H9 (cell line): ENCODE measurements at regions not wholly inside any gene's neighbourhood (a gene's known extent, or its start where the extent isn't known, plus 50 kb on each side); places are given as distances from the start of the nearest gene placed in this dataset.

Source experiments
- DNase-seq: peaks from one replicate; pipeline ENCODE4 v3.0.0-alpha.2; 2017
- H2AFZ ChIP-seq: one replicate; pipeline ENCODE4 v1.6.1; 2013; ENCODE audit warnings: mild to moderate bottlenecking, low read length, control low read depth, moderate library complexity
- H2AK5ac ChIP-seq: 2 replicates; pipeline ENCODE4 v1.6.1; 2013; ENCODE audit warnings: low read length, control low read depth, mixed read lengths; ENCODE audit not compliant: insufficient read length
- H2BK120ac ChIP-seq: one replicate; pipeline ENCODE4 v1.6.1; 2013; ENCODE audit warnings: low read depth, mild to moderate bottlenecking, low read length, control low read depth, inconsistent platforms; ENCODE audit not compliant: poor library complexity, severe bottlenecking
- H2BK12ac ChIP-seq: 2 replicates; pipeline ENCODE4 v1.6.1; 2013; ENCODE audit warnings: low read length, control low read depth, mixed read lengths, low read depth; ENCODE audit not compliant: insufficient read length
- H2BK15ac ChIP-seq: 2 replicates; pipeline ENCODE4 v1.6.1; 2013; ENCODE audit warnings: low read depth, low read length, control low read depth
- H2BK20ac ChIP-seq: one replicate; pipeline ENCODE4 v1.6.1; 2013; ENCODE audit warnings: low read depth, mild to moderate bottlenecking, low read length, control low read depth, inconsistent platforms; ENCODE audit not compliant: poor library complexity, severe bottlenecking
- H2BK5ac ChIP-seq: 2 replicates; pipeline ENCODE4 v1.6.1; 2013; ENCODE audit warnings: low read length, control low read depth, mixed read lengths; ENCODE audit not compliant: insufficient read length
- H3K14ac ChIP-seq: 2 replicates; pipeline ENCODE4 v1.6.1; 2013; ENCODE audit warnings: low read length, control low read depth; ENCODE audit not compliant: insufficient read depth
- H3K18ac ChIP-seq: 2 replicates; pipeline ENCODE4 v1.6.1; 2013; ENCODE audit warnings: low read depth, mild to moderate bottlenecking, mixed read lengths, low read length, control low read depth; ENCODE audit not compliant: insufficient read length
- H3K23ac ChIP-seq: 2 replicates; pipeline ENCODE4 v1.6.1; 2013; ENCODE audit warnings: low read length, control low read depth, mixed read lengths, low read depth; ENCODE audit not compliant: insufficient read length
- H3K23me2 ChIP-seq: 2 replicates; pipeline ENCODE4 v1.6.1; 2013; ENCODE audit warnings: low read depth, mild to moderate bottlenecking, mixed read lengths, low read length, control low read depth; ENCODE audit not compliant: insufficient read length, poor library complexity, severe bottlenecking
- H3K27ac ChIP-seq: 2 replicates; pipeline ENCODE4 v1.5.1; 2013; ENCODE audit warnings: low read length, control low read depth, mixed read lengths, low read depth; ENCODE audit not compliant: insufficient read length
- H3K27me3 ChIP-seq: 2 replicates; pipeline ENCODE4 v1.6.1; 2013; ENCODE audit warnings: low read length, control low read depth, inconsistent platforms; ENCODE audit not compliant: insufficient read depth
- H3K4ac ChIP-seq: 2 replicates; pipeline ENCODE4 v1.6.1; 2013; ENCODE audit warnings: low read depth, mild to moderate bottlenecking, control low read depth, inconsistent platforms, low read length, moderate library complexity
- H3K4me1 ChIP-seq: 2 replicates; pipeline ENCODE4 v1.6.1; 2013; ENCODE audit warnings: low read length, control low read depth, inconsistent platforms; ENCODE audit not compliant: insufficient read depth
- H3K4me2 ChIP-seq: 2 replicates; pipeline ENCODE4 v1.6.1; 2013; ENCODE audit warnings: low read length, control low read depth, mixed read lengths; ENCODE audit not compliant: insufficient read length, insufficient read depth
- H3K56ac ChIP-seq: 2 replicates; pipeline ENCODE4 v1.6.1; 2013; ENCODE audit warnings: low read depth, mild to moderate bottlenecking, mixed read lengths, low read length, control low read depth; ENCODE audit not compliant: insufficient read length
- H3K79me1 ChIP-seq: 2 replicates; pipeline ENCODE4 v1.6.1; 2013; ENCODE audit warnings: low read depth, mild to moderate bottlenecking, moderate library complexity, low read length, control low read depth, inconsistent platforms; ENCODE audit not compliant: insufficient read depth, poor library complexity, severe bottlenecking
- H3K79me2 ChIP-seq: 2 replicates; pipeline ENCODE4 v1.6.1; 2013; ENCODE audit warnings: low read length, control low read depth, inconsistent platforms; ENCODE audit not compliant: insufficient read depth
- H3K9ac ChIP-seq: 2 replicates; pipeline ENCODE4 v1.6.1; 2013; ENCODE audit warnings: low read length, control low read depth, mixed read lengths; ENCODE audit not compliant: insufficient read length; ENCODE audit errors: extremely low read depth
- H3K9me3 ChIP-seq: one replicate; pipeline ENCODE4 v1.6.1; 2013; ENCODE audit warnings: low read depth, low read length, inconsistent platforms; ENCODE audit not compliant: control insufficient read depth
- H3T11ph ChIP-seq: one replicate; pipeline ENCODE4 v1.6.1; 2013; ENCODE audit warnings: mild to moderate bottlenecking, low read length, control low read depth, inconsistent platforms
- H4K20me1 ChIP-seq: one replicate; pipeline ENCODE4 v1.6.1; 2013; ENCODE audit not compliant: control insufficient read depth, insufficient read length, insufficient read depth
- H4K5ac ChIP-seq: 2 replicates; pipeline ENCODE4 v1.6.1; 2013; ENCODE audit warnings: low read depth, mild to moderate bottlenecking, mixed read lengths, low read length, control low read depth; ENCODE audit not compliant: insufficient read length
- H4K8ac ChIP-seq: replicated peaks from 2 replicates; pipeline ENCODE4 v1.6.1; 2013; ENCODE audit warnings: low read length, control low read depth, mixed read lengths, low read depth; ENCODE audit not compliant: insufficient read length
- H4K91ac ChIP-seq: 2 replicates; pipeline ENCODE4 v1.6.1; 2013; ENCODE audit warnings: low read depth, mild to moderate bottlenecking, moderate library complexity, mixed read lengths, low read length, control low read depth; ENCODE audit not compliant: insufficient read length
- H3K27ac Mint-ChIP-seq, 3 experiments: 2 replicates in 2 of 3; 3 replicates in 1 of 3; pipeline ENCODE4 v1.8.0; 2020 to 2021; ENCODE audit warnings: mixed read lengths in 3 of 3, mild to moderate bottlenecking in 1 of 3, moderate library complexity in 1 of 3
- H3K27me3 Mint-ChIP-seq: 2 replicates; pipeline ENCODE4 v1.8.0; 2021; ENCODE audit warnings: low read depth, mild to moderate bottlenecking, moderate library complexity, mixed read lengths
- H3K36me3 Mint-ChIP-seq, 3 experiments: 2 replicates in 2 of 3; 3 replicates in 1 of 3; pipeline ENCODE4 v1.8.0; 2020 to 2021; ENCODE audit warnings: low read depth in 3 of 3, mixed read lengths in 3 of 3; ENCODE audit not compliant: insufficient read depth in 1 of 3
- H3K4me1 Mint-ChIP-seq, 2 experiments: 2 replicates each; pipeline ENCODE4 v1.8.0; 2020; ENCODE audit warnings: mixed read lengths in 2 of 2
- H3K4me3 Mint-ChIP-seq, 2 experiments: 2 replicates in 1 of 2; 3 replicates in 1 of 2; pipeline ENCODE4 v1.8.0; 2020 to 2021; ENCODE audit warnings: mild to moderate bottlenecking in 2 of 2, mixed read lengths in 2 of 2, moderate library complexity in 1 of 2
- H3K9me3 Mint-ChIP-seq, 2 experiments: 2 replicates in 1 of 2; 3 replicates in 1 of 2; pipeline ENCODE4 v1.8.0; 2020; ENCODE audit warnings: mild to moderate bottlenecking in 2 of 2, mixed read lengths in 2 of 2, moderate library complexity in 1 of 2
- CTCF ChIP-seq: fragments of 200-600 bp; sonication (generic); conservative IDR thresholded peaks from 3 replicates; pipeline ENCODE4 v1.8.0; 2021; ENCODE audit warnings: antibody characterized with exemption, mild to moderate bottlenecking
- WGBS: extraction: QIAGEN DNeasy Blood & Tissue Kit; methylation state at CpG from one replicate; pipeline ENCODE4 v1.1.7; 2013; ENCODE audit warnings: missing lambda C conversion rate, low lambda C conversion rate, mixed read lengths; ENCODE audit not compliant: insufficient read length; ENCODE audit errors: extremely low coverage; 5-methylcytosine and 5-hydroxymethylcytosine counted together

GRCh38 chr1:223483511-223483910 is 90.3 kb downstream of the CCDC185 start:
- no peak for TF ChIP-seq CTCF
- peaks cover 16% of the 10 kb centered on the region for H3K27me3 Mint-ChIP-seq
- no peak overlapping the region for H3K9ac ChIP-seq

More at GRCh38 chr1:223483511-223483910, 90.3 kb downstream of the CCDC185 start:
- H3K4me1 ChIP-seq = peaks cover 9% of the 10 kb centered on the region
- no peak overlapping the region for H2BK20ac ChIP-seq
- H2BK15ac ChIP-seq = no peak overlapping the region
- no peak for DNase-seq
- no peak overlapping the region for H2BK12ac ChIP-seq
- H3K23ac ChIP-seq = no peak overlapping the region
- no peak overlapping the region for H3K14ac ChIP-seq
- H2BK5ac ChIP-seq = no peak overlapping the region
- no peak overlapping the region for H2BK120ac ChIP-seq
- no peaks in the 10 kb centered on the region for H3K23me2 ChIP-seq
- Mint-ChIP-seq H3K36me3 (no peaks in the 10 kb centered on the region), H3K27ac (no peak overlapping the region), H3K4me1 (peaks cover 37 to 40% of the 10 kb centered on the region in 2 experiments), H3K9me3 (no peaks in the 10 kb centered on the region), H3K4me3 (no peak overlapping the region)
- no peak overlapping the region for H3K4ac ChIP-seq
- H3K56ac ChIP-seq = no peak overlapping the region
- no peaks in the 10 kb centered on the region for H3K79me1 ChIP-seq
- H4K20me1 ChIP-seq = peaks cover 2% of the 10 kb centered on the region
- H4K5ac ChIP-seq = no peak overlapping the region
- no peak overlapping the region for H4K91ac ChIP-seq
- no peak overlapping the region for H2AFZ ChIP-seq
- WGBS = no CpG with 5 or more reads among the region's 5 CpGs
- no peak overlapping the region for H4K8ac ChIP-seq
- H3K4me2 ChIP-seq = no peak overlapping the region
- H3K18ac ChIP-seq = no peak overlapping the region
- H3K27me3 ChIP-seq = no peaks in the 10 kb centered on the region
- no peaks in the 10 kb centered on the region for H3K79me2 ChIP-seq
- H3K27ac ChIP-seq = no peak overlapping the region
- no peak overlapping the region for H2AK5ac ChIP-seq
- no peak overlapping the region for H3T11ph ChIP-seq
- H3K9me3 ChIP-seq = no peaks in the 10 kb centered on the region
